ENCODE measurements at regions not wholly inside any gene's neighbourhood (a gene's known extent, or its start where the extent isn't known, plus 50 kb on each side); places are given as distances from the start of the nearest gene placed in this dataset.

DNA sequence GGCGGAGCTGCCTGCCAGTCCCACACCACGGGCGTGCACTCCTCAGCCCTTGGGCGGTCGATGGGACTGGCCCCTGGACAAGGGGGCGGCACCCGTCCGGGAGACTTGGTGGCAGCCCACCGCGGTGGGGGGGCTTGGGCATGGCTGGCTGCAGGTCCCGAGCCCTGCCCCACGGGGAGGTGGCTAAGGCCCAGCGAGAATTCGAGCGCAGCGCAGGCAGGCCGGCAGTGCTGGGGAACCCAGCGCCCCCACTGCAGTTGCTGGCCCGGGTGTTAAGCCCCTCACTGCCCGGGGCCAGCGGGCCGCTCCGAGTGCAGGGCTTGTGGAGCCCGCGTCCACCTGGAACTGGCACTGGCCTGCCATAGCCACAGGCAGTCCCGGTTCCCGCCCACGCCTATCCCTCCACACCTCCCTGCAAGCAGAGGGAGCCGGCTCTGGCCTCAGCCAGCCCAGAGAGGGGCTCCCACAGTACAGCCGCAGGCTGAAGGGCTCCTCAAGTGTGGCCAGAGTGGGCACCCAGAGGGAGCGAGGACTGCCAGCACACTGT is 742.9 kb upstream of the DDX18 start:
- no peak for DNase-seq (ENCODE audit: low read depth in 2 of 2)

DNA sequence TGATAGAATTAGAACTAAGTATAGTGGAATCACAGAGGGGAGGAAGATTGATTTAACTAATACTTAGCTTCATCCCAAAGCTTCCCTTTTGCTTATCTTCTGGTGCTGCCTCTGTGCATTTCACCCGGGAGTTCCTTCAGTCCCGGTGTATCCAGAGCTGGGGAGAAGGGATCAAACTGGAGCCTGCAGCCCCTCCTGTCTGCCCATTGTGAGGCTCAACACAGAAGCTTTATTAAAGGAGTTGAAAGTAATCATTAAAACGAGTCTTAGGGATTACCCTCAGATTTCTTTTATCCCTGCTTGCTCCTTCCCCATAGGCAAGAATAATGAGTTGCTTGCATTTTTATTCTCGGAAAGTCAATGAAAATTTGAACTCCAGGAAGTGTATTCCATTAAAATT is 739.7 kb upstream of the DDX18 start:
- no peak for DNase-seq (ENCODE audit: low read depth in 2 of 2)

DNA sequence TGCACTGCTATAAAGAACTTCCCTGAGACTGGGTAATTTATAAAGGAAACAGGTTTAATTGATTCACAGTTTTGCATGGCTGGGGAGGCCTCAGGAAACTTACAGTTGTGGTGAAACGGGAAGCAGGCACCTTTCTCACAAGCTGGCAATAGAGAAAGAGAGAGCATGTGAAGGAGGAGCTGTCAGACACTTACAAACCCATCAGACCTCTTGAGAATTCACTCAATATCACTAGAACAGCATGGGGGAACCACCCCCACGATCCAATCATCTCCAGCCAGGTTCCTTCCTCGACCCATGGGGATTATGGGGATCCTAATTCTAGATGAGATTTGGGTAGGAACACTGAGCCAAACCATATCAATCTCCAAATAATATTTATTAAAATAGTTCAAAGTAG is 729.2 kb upstream of the DDX18 start:
- no peak for DNase-seq (ENCODE audit: low read depth in 2 of 2)

DNA sequence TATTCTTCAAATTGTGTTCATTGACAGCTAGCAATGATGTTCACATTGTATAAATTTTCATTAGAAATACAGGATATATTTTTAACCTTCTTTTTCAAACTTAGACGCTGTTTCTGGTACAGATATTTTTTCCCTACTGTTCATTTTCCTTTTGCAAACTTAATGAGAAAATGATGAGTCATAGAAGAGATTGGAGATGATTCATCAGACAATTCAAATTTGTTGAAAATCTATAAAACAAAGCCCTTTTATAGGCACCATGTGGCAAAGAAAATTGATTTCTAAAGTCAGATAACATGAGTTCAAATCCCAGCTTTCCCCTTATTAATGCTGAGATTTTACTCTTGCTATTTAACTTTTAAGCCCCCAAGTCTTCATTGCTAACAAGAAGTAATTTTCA is 728.8 kb upstream of the DDX18 start:
- DNase-seq (ENCODE audit: low read depth in 2 of 2), result no peak

DNA sequence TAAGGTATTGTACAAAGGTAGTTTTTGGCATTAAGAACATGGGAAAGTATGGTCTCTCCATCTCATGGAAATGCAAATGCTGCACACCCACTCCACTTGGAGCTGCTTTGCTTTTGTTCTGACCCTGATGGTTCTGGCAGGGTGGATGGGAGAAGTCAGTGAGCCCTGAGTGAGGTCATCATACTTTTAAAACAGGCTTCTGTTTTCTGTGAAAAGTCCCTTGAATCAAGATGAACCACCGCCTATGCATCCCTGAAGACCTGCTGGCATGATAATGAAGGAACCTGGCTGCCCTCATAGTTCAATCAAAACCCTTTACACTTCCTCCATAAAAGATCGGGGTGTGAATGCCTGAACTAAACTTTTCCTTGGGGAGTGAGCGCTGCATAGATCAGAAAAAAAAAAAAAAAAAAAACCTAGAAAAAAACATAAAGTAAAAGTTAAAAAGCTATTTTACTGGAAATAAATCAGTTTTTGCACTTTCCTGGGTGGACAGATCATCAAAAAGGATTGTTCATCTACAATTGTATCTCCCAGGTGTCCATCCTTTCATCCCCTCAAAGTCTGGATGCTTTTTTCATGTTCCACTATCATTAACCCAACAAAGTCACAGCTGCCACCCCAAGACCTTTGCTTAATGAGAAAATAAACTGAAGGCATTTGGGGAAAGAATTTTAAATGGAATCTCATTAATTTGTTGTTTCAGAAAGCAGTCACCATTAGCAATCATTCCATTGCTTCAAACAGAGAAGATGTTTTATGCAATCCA is 728.1 kb upstream of the DDX18 start:
- no peak for DNase-seq (ENCODE audit: low read depth in 2 of 2)

DNA sequence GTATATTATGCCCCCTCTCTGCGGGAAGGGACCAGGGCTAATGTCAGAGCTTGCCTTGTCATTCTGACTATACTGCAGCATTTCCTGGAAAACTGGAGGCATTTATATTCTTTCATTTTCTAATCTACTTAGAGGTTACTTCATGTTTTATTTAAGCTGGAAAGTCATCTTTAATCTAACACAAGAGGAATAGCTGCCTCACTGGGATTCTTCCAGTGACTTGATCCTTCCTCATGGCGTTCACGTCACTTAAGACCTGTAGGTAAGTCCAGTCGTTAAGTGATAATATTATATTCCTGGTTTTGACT is 727.6 kb upstream of the DDX18 start:
- no peak for DNase-seq (ENCODE audit: low read depth in 2 of 2)

DNA sequence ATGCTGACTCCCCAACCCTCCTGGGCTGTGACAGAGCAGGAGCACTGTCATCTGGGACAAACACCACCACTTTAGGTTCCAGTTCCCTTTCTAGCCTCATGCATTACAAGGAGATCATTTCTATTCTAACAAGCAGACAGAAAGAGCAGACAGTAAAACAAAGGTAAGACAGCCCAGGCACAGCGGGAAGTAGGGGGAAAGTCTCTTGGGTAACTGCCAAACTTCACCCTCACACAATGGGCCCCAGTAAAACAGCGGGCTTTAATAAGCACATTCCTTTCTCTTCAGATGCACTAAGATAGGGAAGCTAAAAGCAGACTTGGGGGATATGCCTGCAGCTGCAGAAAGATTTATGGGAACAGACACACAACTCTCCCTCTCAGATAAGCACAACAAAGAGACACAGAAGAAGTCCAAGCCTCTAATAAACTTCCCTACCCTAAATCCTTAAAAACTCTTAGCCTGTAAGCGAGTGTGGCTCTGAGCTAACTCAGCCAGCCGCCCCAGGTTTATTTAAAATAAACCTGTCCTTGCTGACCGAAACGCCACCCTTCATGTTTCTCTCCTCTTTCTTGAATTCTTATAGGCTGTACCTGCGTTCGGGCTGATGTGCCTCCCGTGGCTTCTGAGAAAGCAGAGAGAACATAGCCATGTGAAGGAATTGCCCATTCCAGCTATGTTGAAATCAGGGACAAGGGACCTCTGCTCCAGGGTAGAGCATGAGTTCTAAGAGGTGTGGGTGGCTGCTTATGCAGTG is 726.8 kb upstream of the DDX18 start:
- no peak for DNase-seq (ENCODE audit: low read depth in 2 of 2)

DNA sequence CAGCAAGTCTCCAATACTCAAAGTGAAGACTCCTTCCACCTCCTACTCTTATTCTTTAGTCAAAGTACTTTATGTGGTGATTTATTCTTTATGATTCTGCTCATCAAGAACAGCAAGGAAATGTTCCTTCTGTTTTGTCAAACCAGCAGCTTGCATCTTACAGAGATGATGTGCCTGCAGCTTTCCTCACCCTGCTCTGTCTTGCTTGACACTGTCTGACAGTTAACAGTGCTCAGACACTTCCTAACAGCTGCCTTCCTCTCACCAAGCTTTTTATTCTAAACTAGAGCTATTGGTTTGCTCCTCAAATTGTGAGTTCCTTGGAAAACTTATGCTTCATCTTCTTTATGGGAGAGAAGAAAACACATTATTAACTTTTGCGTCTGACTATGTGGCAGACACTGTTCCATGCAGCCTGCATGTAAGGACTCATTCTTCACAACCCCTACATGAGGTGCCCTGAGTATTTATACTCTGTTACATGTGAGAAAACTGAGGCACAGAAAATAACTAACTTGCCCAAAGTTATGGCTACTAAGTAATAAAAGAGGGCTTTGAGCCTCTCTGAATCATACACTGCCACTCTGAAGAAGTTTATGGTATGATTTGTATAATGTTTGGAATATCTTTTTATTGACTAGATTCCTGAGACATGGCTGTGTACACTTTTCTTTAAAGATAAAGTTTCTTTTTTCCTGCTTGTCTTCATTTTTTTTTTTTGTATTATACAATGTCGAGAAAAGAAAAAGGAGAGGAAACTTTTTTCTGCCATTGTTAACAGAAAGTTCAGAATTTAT is 723.3 kb upstream of the DDX18 start:
- no peak for DNase-seq (ENCODE audit: low read depth in 2 of 2)

DNA sequence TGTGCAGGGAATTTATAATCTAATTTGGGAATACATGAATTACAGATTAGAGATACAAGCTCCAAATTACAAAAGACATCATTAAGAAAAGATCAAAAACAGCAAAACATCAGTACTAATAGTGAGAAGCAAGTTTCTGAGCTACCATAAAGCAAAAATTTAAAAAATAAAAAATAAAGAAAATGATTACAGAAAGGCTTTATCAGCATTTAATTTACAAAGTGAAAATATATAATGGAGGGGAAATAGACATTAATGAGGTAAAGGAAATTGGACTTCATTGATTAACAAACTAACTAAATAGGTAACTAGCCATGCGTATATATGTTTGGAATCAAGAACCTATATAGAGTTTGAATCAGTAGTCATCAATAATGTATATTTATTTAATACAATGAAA is 712.9 kb upstream of the DDX18 start:
- DNase-seq (ENCODE audit: low read depth in 2 of 2), result no peak

DNA sequence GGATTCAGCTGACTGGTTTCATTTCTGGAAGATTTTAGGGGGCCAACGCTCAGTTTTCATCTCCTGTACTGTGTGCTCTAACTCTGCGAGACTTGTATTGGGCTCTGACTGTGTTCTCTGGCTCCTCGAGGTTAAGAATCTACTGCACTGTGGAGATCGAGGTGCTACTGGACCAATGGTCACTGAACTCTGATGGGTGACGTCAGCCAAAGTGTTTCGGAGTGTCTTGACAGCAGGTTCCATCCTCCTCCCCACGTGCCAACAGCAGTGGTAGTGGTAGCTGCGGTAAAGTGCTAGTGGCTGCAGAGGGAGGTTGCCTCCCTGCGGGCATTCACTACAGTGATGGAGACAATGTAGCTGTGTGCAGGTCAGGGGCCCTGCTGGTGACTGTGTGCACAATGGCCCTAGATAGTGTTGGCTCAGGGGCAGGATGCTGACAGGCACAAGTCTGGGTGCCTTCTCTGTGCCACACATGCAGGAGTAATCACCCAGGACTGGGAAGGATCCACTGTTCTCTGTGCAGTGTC is 705.7 kb upstream of the DDX18 start:
- no peak for DNase-seq (ENCODE audit: low read depth in 2 of 2)

DNA sequence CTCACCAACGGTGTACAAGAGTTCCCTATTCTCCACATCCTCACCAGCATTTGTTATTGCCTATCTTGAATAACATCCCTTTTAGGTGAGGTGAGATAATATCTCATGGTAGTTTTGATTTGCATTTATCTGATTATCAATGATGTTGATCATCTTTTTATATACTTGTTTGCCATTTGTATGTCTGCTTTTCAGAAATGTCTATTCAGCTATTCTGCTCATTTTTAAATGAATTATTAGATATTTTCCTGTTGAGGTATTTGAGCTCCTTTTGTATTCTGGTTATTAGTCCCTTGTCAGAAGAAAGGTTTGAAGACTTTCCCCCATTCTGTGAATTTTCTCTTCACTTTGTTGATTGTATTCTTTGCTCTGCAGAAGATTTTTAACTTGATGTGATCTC is 695.5 kb upstream of the DDX18 start:
- no peak for DNase-seq (ENCODE audit: low read depth in 2 of 2)

DNA sequence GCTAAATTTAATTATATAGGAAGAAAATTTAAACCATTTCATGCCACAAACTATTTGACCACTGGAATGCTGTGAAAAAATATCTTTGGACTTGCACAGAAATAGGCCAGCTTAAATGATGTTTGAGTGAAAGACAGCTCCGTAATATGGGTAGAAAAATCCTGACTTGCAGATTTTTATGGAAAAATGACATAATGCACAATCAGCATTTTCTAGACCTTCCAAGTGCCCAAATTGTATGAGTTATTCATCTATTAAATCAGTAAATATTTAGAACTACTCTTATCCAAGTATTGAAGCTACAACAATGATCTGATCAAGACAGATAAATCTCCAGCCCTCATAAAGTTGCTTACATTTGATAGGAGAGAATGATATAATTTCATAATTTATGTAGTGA is 691.1 kb upstream of the DDX18 start:
- DNase-seq (ENCODE audit: low read depth in 2 of 2), result no peak

DNA sequence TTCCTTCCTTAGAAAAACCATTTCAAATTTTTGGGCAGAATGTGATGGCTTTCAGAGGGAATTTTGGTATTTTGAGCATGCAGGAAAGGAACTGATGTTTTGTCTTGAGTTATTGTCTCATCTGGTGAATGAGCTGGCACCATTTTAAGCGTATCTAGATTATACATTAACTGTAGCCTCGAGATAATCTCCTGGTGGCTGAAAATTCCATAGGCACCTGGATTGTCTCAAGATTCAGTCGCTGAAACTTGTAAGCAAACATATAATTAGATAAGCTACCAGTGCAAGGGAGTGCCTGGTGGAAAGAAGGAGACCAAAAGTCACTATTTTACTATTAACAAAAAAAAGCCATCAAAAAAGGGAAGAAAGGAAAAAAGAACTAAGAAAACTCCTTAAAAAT is 687.8 kb upstream of the DDX18 start:
- no peak for DNase-seq (ENCODE audit: low read depth in 2 of 2)

DNA sequence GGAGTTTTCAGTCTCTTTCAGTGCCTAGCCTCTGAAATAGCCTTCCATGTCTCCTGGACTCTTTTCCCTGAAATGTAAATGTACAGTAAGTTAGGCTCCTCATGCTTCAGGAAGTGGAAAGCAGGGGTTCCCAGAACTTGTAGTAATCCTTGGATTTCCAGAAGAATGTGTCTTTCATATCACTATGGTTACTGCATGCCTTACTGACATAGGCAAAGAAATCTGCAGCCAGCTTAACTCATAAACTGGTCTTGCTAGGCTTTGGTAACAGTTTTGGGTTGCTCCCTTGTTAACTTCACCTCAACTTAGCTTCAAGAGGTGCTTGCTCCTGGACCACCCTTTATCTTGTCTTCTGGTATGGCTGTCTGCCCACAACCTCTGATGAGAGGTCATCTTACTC is 686.8 kb upstream of the DDX18 start:
- no peak for DNase-seq (ENCODE audit: low read depth in 2 of 2)

DNA sequence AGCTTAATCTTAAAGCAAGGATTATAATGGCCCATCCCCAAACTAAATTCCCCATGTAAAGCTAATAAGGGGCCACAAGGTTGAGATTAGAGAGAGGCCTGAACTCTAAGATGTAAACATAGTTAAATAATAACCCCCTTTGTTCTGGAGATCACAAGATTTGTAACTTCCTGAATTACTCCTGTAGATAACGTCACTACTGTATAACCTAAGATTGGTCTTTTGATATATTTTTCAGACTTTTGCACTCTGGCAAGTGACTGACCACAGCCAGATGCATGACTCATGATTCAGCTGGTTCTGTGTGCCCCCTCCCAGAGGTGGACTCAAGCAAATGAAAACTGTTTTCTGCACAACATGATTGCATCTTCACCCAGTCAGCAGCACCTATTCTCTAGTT is 686.0 kb upstream of the DDX18 start:
- no peak for DNase-seq (ENCODE audit: low read depth in 2 of 2)

DNA sequence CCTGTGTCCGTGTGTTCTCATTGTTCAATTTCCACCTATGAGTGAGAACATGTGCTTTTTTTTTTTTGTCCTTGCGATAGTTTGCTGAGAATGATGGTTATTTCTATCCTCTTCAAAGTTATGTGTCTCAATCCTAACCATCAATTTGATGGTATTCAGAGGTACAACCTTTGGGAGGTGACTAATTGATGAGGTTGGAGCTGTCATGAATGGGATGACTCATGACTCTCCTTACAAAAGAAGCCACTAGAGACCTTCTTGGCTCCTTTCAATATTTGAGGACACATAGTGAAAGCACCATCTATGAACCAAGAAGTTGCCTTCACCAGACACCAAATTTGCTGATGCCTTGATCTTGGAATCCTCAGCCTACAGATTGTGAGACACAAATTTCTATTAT is 677.1 kb upstream of the DDX18 start:
- DNase-seq (ENCODE audit: low read depth in 2 of 2), result no peak

DNA sequence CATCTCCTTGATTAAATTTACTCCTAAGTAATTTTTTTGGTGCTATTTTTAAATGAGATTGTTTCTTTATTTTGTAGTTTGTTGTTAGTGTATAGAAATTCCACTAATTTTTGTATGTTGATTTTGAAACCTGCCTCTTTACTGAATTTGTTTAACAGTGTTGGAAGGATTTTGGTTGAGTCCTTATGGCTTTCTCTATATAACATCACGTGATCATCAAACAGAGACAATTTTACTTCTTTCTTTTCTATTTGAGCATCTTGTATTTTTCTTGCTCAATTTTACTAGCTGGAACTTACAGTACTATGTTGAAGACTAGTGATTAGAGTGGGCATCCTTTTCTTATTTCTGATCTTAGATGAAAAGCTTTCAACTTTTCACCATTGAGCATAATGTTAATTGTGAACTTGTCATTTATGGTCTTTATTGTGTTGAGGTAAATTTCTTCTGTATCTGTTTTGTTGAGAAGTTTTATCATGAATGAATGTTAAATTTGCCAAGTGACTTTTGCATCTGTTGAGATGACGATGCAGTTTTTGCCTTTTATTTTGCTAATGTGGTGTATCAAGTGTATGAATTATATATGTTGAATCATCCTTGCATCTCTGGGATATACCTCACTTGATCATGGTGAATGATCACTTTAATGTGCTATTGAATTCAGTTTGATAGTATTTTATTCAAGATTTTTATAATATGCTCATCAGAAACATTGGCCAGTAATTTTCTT is 645.3 kb upstream of the DDX18 start:
- DNase-seq (ENCODE audit: low read depth in 2 of 2), result no peak

DNA sequence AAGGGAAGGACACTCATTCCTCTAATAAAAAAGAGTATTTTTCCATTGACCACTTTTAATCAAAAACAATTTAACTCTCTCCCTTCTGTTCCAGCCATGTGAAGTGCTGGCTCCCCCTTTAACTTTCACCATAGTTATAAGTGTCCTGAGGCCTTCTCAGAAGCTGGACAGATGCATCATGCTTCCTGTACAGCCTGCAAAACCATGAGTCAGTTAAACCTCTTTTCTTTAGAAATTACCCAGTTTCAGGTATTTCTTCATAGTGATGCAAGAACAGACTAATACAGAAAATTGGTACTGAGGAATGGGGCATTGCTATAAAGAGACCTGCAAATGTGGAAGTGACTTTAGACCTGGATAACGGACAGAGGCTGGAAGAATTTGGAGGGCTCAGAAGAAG is 643.6 kb upstream of the DDX18 start:
- DNase-seq (ENCODE audit: low read depth in 2 of 2), result no peak

DNA sequence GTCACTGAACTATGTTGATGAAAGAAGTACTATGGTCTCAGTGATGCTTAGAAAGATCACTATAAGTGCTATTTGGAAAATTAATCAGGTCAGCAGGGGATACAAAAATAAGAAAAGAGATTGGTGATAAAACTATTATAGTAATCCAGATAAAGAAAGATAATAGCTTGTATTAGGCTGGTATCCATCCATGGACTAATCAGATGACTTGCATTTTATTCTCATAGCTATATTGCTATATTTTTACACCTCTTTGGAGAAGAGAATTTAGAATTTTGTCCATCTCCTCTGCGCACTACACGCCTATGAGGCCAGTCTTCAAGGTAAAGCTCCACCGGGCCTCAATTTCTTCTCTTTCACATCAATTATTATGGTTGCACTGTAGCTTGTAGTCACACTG is 635.1 kb upstream of the DDX18 start:
- no peak for DNase-seq (ENCODE audit: low read depth in 2 of 2)

DNA sequence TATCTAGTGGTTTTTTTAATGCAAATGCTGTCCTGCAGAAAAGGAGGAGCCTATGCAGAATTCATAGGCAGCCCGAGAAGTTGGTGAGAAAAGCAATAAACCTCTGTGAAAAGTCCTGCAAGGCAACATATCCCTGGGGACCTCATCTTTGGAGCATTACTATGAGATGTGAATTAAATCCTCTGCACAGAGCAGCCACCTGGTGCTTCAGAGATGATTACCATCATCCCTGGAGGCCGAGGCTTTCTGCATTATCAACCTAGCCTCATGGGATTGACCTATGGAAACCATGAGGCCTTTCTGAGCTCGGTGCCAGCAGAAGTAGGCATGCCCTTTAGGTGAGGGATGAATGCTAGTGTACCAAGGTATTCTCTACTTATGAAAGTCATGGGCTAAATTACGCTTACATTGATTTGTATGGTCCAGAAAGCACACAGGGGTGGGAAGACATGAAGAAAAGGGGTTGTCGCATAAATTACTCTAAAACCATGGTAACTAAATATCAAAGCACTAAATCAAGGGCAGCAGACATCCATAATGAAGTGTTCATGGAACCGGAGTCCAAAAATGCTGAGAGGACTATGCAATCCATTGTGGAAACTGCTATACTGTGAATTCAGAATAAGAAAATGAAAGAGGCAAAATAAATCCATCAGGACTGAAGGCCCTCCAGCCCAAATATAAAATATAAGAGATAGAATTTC is 623.5 kb upstream of the DDX18 start:
- DNase-seq (ENCODE audit: low read depth in 2 of 2), result no peak

DNA sequence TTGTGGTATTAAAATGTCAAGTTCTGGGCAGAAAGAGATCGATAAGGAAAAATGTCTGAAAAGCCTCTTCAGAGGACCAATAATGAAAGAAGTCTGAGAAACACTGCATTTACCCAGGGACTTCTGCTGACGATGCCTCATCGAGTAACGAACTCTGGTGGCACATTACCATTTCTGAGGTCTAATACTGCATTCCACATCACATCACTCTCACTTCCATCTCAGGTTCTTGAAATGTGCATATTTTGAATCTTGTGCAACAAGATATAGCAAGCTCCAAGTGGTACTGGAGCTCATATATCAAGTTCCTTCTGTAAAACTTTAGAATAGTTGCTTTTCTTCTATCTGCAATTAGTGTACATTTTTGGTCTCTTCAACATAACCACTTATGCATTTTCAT is 619.1 kb upstream of the DDX18 start:
- DNase-seq (ENCODE audit: low read depth in 2 of 2), result no peak

All from stimulated activated CD8-positive, alpha-beta memory T cell treated with anti-CD3 and anti-CD28 coated beads, Interleukin-15, amount 100 ng/mL, for 48 hours (primary cell).